ENCODE measurements at regions not wholly inside any gene's neighbourhood (a gene's known extent, or its start where the extent isn't known, plus 50 kb on each side); places are given as distances from the start of the nearest gene placed in this dataset.

GRCh38 chr13:22592515-22592914 is 588.3 kb upstream of the SGCG start (continued):
- TF ChIP-seq EP300 (IDR thresholded peaks at IDR 0.05; ENCODE audit: borderline replicate concordance in 1 of 2, low read depth in 2 of 2, low read length in 2 of 2) (no peak), EGR1 (IDR thresholded peaks at IDR 0.05; ENCODE audit: borderline replicate concordance, low read depth, low read length) (no peak), TEAD4 (IDR thresholded peaks at IDR 0.05; ENCODE audit: low read depth, low read length) (no peak), KDM5A (IDR thresholded peaks at IDR 0.05; ENCODE audit: low read length) (no peak)
